NCI-H1092 treated with DMSO at 0.1 percent for 48 hours (cell line): ENCODE measurements at regions not wholly inside any gene's neighbourhood (a gene's known extent, or its start where the extent isn't known, plus 50 kb on each side); places are given as distances from the start of the nearest gene placed in this dataset.
"Not testable (repeated sequence)": the region's sequence is repeated elsewhere in the genome, so short reads cannot be mapped to it uniquely, and the experiment has no call there.

Experiments used
- DNase-seq: peaks from one replicate; lab custom pipeline; 2025; lab: John Stamatoyannopoulos, UW

GRCh38 chr7:98728555-98728954 is 111.5 kb downstream of the NPTX2 start:
- DNase-seq: no peak

GRCh38 chr7:98729121-98729520 is 112.0 kb downstream of the NPTX2 start:
- DNase-seq: no peak

- no peak for DNase-seq
Observed at GRCh38 chr7:98730326-98730725, 113.2 kb downstream of the NPTX2 start.

GRCh38 chr7:98731651-98732050 is 114.6 kb downstream of the NPTX2 start:
- DNase-seq: no peak

- DNase-seq: peak; percentile 2
Observed at GRCh38 chr7:98733036-98733435, 116.0 kb downstream of the NPTX2 start.

GRCh38 chr7:98735801-98736200 is 118.7 kb downstream of the NPTX2 start:
- no peak for DNase-seq

GRCh38 chr7:98736461-98736860 is 119.4 kb downstream of the NPTX2 start:
- not testable (repeated sequence) for DNase-seq

- DNase-seq: no peak
Observed at GRCh38 chr7:98737176-98737575, 120.1 kb downstream of the NPTX2 start.

GRCh38 chr7:98740643-98741042 is 123.6 kb downstream of the NPTX2 start:
- DNase-seq: no peak

- peak; percentile 68 for DNase-seq
Observed at GRCh38 chr7:98745722-98746318, 124.0 kb downstream of the TMEM130 start.

GRCh38 chr7:98748090-98748489 is 121.7 kb downstream of the TMEM130 start:
- DNase-seq: no peak

- DNase-seq: no peak
Observed at GRCh38 chr7:98753176-98753575, 116.6 kb downstream of the TMEM130 start.

- no peak for DNase-seq
Observed at GRCh38 chr7:98753989-98754479, 115.8 kb downstream of the TMEM130 start.

- peak; percentile 64 for DNase-seq
Observed at GRCh38 chr7:98755138-98755898, 114.5 kb downstream of the TMEM130 start.

- no peak for DNase-seq
Observed at GRCh38 chr7:98758157-98758556, 111.7 kb downstream of the TMEM130 start.

- no peak for DNase-seq
Observed at GRCh38 chr7:98760201-98760651, 109.6 kb downstream of the TMEM130 start.

- no peak for DNase-seq
Observed at GRCh38 chr7:98761225-98761624, 108.6 kb downstream of the TMEM130 start.

GRCh38 chr7:98762620-98763019 is 107.2 kb downstream of the TMEM130 start:
- no peak for DNase-seq

GRCh38 chr7:98763441-98763840 is 106.4 kb downstream of the TMEM130 start:
- no peak for DNase-seq

GRCh38 chr7:98764946-98765345 is 104.9 kb downstream of the TMEM130 start:
- DNase-seq: no peak

GRCh38 chr7:98770085-98770484 is 99.7 kb downstream of the TMEM130 start:
- not testable (repeated sequence) for DNase-seq

GRCh38 chr7:98771519-98771918 is 98.3 kb downstream of the TMEM130 start:
- DNase-seq: no peak

- DNase-seq: peak; percentile 72
Observed at GRCh38 chr7:98771941-98772603, 97.7 kb downstream of the TMEM130 start.
